Fibroblast of skin of right quadriceps (primary cell): ENCODE measurements at regions not wholly inside any gene's neighbourhood (a gene's known extent, or its start where the extent isn't known, plus 50 kb on each side); places are given as distances from the start of the nearest gene placed in this dataset.
A peak's percentile ranks its signal among the peaks of the same experiment; 100 is the strongest.

ENCODE experiments used
- DNase-seq: peaks from one replicate; pipeline ENCODE4 v3.0.0-alpha.2; 2013

DNA sequence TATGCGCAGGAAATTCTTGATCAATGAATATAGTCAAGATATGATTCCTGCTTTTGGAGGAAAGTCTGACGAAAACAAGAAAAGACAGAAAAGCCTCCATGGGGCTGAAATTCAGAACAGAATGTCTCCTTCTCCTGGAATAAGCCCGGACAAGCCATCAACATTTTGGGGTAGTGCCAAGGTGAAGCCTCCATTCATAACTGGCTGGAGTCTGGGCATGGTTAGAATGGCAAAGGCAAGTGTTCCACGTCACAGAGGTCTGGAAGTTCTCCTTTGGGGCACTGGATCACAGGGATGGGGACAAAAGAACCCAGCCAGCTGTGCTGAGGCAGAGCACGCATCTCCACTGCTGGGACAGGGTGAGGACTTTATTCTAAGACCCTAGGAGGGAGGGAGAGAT lies 505.7 kb downstream of the CMPK2 start:
- DNase-seq, result no peak

- no peak for DNase-seq
Measured at GRCh38 chr2:6362671-6363450, 502.8 kb downstream of the CMPK2 start.

- peak; percentile 84 for DNase-seq
Measured at GRCh38 chr2:6368281-6368680, 497.4 kb downstream of the CMPK2 start.

DNA sequence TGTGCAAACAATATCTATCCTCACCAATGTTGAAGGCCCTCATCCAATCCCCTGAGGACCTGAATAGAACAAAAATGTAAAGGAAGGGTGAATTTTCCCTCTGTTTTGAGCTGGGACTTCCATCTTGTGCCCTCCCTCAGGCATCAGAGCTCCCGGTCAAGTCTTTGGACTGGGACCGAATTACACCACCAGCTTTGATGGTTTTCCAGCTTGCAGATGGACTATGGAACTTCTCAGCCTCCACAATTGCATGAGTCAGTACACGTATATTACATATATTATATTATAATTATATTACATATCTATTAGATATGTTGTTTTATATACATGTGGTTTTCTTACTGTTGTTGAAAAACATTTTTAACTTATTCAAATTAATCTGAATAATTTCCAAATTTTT lies 496.4 kb downstream of the CMPK2 start:
- DNase-seq, result no peak

DNA sequence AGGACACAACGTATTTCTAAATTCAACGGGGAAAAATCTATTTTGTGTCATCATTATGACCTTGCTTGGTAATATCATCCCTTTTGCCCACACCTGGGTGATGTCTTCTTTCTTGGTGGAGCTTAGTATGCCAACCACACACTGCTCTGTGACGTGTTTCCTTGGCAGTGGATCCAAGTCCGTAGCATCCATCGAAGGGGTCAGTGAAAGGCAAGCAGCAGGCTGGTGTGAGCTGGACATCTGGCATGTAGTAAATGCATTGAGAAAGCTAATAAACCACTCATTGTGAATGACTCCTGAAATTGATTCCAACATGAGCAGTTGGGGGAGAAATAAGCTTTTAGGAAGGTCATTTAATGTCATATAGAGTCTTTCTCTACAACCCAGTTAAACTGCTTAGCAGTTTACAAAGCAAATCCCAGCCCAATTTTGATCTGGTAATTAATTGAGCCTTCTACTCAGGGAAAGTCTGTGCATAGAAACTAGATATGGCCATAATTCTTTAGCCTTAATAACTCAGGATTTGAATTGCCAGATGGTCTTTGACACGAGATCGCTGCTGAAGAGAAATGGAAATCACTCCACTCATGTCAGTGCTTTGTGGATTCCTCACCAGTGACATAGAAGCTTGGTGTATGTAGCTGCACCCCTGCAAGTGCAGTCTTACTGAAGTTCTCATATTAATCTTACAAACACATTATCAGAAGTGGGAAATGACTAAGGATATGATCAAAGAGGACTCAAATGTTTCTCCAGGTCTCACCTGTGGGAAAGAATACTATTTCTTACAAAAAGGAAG lies 494.8 kb downstream of the CMPK2 start:
- no peak for DNase-seq

DNA sequence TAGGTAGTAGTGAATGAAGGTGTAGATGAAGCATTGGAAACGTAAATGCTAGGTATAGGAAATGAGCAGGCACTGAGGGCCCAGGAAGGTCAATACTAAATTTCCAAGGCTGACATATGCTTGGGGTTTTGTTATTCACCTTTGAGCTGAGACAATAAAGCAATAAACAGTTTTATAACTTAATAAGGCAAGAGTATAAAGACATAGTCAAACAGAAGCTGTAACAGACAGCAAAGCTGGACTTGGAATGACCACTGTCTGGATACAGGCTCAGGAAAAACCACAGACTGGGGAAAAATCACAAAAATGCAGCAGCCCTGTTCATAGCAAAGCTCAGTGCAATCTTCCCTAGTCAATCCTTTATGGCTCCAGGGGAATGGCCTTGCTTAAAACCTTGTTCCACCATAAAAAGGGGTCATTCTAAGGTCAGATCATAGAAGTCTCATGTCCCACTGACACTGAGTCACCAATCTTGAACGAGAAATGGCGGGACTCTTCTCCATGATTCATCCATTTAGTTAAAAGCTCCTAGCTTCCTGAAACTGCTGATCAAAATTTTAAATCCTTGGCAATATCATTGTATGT lies 493.3 kb downstream of the CMPK2 start:
- peak; percentile 97 for DNase-seq

DNA sequence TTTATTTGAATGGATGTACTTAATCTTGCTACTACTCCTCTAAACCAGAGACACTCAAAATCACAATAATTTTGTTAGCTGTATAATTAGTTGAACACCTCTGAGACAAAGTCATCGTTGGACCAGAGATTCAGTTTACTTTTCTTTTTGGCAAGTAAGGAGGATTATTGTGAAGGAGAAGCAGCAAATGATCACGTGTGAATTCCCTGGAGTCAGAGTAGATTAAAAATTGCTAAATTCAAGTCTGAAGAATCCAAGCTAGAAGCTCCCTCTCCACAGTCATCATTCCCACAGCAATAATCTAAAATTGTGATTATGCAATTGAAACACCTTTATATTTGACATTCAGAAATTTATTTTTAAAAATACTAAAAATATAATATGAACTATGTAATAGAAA lies 484.4 kb downstream of the CMPK2 start:
- no peak for DNase-seq

DNA sequence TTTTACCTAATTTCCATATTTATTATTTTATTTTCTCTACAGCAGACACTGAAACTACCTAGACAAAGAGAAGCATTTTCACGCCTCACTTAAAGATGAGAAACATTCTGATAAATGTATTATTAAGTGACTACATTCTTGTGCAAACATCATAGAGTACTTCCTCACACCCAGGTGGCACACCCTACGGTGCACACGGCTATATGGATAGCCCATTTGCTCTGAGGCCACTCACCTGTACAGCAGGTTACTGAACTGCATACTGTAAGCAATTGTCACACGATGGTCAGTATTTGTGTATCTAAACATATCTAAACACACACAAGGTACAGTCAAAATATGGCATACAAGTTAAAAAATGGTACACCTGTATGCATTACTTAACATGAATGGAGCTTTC lies 481.4 kb downstream of the CMPK2 start:
- no peak for DNase-seq

- DNase-seq, result no peak
Measured at GRCh38 chr2:6392354-6392753, 473.4 kb downstream of the CMPK2 start.

- peak; percentile 65 for DNase-seq
Measured at GRCh38 chr2:6392966-6393365, 472.7 kb downstream of the CMPK2 start.

GRCh38 chr2:6393819-6394218 lies 471.9 kb downstream of the CMPK2 start:
- no peak for DNase-seq

DNA sequence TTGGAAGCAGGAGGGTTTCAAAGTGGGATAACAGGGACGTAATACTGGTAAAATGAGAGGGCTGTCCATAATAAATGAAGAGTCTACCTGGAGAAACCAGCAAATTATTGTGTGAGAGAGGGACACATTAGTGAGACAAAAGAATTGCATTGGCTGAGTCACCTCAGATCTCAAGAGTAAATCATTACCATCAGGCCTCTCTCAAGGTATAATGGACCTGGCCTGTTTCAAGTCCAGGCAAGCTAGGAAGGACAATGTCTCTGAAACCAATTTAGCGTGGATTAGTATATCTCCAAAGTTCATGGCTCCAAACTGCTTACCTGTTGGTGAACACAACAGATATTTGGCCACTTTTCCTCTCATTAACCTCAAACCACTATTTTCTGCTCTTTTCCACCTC lies 471.4 kb downstream of the CMPK2 start:
- DNase-seq, result no peak

GRCh38 chr2:6398421-6398820 lies 467.3 kb downstream of the CMPK2 start:
- DNase-seq, result peak; percentile 25

- DNase-seq, result peak; percentile 43
Measured at GRCh38 chr2:6401301-6401700, 464.4 kb downstream of the CMPK2 start.

- no peak for DNase-seq
Measured at GRCh38 chr2:6408057-6408456, 457.6 kb downstream of the CMPK2 start.

- DNase-seq, result peak; percentile 56
Measured at GRCh38 chr2:6410313-6410712, 455.4 kb downstream of the CMPK2 start.

DNA sequence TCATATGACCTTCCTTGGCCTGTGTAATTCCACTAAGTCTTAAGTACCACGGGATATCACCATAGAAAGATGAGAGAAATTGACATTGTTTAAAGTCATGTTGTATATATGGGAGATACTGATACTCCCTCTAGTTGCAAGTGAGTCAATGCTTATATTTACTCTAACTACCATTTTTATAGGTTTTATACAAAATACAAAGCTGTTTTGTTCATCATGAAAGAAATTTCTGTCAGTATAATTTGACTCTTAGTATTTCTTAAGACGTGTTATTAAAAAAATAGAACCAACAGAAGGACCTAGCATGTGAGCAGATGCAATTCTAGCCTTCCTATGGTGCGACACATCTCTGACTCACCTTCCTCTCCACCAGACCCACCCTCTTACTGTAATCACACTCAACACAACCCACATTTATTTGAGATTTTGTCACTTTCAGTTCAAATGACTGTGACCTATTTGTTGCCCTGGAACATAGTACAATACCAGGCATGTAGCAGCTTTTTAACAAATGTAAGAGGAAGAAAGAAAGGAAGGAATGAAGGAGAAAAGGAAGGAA lies 453.1 kb downstream of the CMPK2 start:
- peak; percentile 66 for DNase-seq

- DNase-seq, result no peak
Measured at GRCh38 chr2:6417050-6417449, 448.7 kb downstream of the CMPK2 start.

DNA sequence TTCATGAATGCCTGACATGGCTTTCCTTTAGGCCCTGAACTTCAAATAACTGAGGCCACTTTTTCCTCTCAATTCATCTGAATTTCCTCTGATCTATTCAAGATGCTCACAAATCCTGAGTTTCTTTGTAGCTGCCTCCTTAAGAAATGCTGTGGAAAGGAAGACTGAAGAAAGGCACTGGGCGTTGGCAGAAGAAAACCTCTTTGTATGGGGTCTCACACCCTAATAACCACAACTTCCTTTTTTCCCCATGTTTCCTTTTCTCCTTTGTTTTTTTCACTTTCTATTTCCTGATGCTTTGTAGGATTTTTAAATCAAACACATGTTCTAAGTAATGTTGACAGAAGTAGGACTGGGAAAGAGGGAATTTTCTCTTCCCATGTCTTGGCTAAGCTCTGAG lies 447.4 kb downstream of the CMPK2 start:
- no peak for DNase-seq

- DNase-seq, result no peak
Measured at GRCh38 chr2:6421138-6421730, 444.5 kb downstream of the CMPK2 start.

GRCh38 chr2:6421888-6422287 lies 443.8 kb downstream of the CMPK2 start:
- DNase-seq, result no peak

- peak; percentile 71 for DNase-seq
Measured at GRCh38 chr2:6423157-6423556, 442.6 kb downstream of the CMPK2 start.

DNA sequence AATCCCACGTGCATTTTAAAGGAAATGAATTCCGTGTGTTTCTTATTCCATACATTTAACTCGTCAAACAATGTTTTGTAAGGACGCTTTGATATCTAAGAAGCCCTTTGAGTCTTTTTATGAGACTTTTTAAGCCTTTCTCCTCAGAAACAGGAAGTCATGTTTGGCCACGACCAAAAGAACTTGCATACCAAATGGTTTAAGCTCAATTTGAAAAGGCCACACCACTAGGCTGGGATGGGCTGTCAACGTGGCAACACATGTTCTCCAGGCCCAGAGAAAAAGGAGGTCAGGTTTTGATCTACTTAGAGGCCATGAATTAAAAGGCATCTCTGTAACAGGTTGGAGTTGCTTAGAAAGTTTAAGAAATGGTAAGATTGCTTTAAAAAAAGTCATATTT lies 441.8 kb downstream of the CMPK2 start:
- DNase-seq, result peak; percentile 56
